GM21423 (cell line): ENCODE measurements at regions not wholly inside any gene's neighbourhood (a gene's known extent, or its start where the extent isn't known, plus 50 kb on each side); places are given as distances from the start of the nearest gene placed in this dataset.
"Not testable (repeated sequence)": the region's sequence is repeated elsewhere in the genome, so short reads cannot be mapped to it uniquely, and the experiment has no call there.

ENCODE experiments used
- ATAC-seq: cut with Tn5 transposase; IDR thresholded peaks from one replicate; pipeline ENCODE4 v1.9.1; 2021; ENCODE audit warnings: mild to moderate bottlenecking, moderate library complexity; ENCODE audit not compliant: unreplicated experiment

DNA sequence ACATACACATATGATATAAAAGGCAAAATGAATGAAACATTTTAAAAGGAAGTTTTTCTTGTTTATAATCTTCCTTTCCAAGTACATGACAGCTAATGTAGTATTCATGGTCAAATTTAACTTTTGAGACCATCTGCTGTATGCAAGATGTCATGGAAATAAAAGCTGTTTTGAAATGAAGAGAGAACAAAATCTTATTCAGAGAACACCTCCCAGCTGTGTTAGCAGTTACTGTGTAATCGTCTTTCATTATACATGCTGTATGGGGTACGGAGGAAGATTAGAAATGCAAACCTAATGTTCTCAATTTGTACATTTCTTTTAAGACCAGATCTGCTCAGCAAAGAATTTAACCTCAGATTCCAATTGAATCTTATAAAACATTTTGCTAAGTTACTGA lies 1182.3 kb downstream of the OTOL1 start:
- ATAC-seq, result no peak

DNA sequence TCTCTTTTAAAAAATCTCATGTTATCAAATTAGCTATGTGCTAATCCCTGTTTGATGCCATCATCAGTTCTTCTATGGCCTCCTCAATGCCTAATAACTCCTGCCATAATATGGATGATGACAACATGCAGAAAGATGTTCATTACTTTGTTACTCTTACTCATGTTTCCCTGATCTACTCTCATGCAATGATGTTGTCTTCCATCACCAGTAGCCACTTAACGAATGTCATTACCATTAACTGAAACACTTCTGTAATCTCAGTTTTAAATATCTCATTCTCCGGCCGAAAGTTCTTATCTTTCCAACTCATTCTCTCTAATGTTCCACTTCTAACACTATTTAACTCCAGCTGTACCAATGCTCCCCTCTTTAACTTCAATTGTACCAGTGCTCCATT lies 1187.7 kb downstream of the OTOL1 start:
- no peak for ATAC-seq

DNA sequence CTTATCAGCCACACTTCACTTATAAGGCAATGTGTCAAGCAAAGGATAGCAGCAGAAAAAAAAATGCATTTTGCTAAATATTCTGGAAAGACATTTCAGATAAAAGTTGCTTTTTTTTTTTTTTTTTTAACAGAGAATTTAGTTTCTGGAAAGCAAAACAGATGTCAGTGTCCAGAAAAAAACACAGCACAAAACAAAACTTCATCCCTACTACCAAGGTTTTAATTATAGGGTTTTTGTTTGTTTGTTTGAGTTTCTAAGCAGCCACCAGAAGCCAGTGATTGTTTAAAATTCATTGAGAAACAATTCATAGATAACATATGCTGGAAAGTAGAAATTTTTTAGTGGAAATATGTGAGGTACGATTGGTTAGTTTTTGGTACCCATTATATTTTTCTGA lies 1202.7 kb downstream of the OTOL1 start:
- ATAC-seq, result no peak

DNA sequence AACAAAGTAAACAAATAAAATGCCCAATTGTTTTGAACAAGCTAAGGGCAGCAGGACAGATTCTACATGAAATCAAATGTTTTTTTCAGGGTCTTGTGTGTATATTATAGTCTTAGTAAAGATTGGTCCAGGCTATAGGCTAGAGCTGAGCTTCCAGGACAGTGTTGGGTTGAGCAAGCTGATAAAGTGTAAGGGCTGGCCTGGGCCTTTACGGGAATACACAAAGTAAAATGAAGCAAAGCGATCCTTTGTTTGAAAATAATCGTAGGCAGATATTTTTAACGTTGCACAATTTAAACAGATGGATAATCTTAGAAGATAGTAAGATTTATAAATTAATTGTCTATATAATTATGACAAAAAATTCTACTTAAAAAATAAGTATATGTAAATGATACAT lies 1204.6 kb downstream of the OTOL1 start:
- ATAC-seq, result no peak

DNA sequence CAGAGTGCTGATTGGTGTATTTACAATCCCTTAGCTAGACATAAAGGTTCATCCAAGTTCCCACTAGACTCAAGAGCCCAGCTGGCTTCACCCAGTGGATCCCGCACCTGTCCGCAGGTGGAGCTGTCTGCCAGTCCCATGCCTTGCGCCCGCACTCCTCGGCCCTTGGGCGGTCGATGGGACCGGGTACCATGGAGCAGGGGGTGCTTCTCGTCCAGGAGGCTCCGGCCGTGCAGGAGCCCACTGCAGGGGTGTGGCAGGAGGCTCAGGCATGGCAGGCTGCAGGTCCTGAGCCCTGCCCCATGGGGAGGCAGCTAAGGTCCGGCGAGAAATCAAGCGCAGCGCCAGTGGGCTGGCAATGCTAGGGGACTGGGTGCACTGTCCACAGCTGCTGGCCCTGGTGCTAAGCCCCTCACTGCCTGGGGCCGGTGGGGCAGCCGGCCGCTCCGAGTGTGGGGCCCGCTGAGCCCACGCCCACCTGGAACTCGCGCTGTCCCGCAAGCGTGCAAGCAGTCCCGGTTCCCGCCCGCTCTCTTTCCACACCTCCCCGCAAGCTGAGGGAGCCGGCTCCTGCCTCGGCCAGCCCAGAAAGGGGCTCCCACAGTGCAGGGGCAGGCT lies 1206.3 kb downstream of the OTOL1 start:
- no peak for ATAC-seq

DNA sequence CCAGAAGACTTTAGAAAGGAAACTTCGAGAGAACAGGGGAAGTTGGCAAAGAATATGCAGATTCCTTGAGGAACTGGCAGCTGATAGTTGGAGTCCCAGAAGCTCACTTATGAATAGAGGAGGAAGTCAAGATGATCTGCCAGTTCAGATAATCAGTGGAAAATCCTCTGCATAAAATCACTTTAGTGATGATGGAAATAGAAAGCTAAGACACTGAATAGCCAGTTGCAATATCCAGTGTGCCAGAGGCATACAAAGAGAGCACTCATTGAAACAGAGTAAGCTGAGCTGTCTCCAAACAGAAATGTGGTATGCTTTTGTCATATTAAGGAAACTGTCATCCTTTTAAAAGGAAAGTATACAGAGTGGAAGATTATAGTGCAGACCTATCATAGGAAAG lies 1207.6 kb downstream of the OTOL1 start:
- ATAC-seq, result no peak

DNA sequence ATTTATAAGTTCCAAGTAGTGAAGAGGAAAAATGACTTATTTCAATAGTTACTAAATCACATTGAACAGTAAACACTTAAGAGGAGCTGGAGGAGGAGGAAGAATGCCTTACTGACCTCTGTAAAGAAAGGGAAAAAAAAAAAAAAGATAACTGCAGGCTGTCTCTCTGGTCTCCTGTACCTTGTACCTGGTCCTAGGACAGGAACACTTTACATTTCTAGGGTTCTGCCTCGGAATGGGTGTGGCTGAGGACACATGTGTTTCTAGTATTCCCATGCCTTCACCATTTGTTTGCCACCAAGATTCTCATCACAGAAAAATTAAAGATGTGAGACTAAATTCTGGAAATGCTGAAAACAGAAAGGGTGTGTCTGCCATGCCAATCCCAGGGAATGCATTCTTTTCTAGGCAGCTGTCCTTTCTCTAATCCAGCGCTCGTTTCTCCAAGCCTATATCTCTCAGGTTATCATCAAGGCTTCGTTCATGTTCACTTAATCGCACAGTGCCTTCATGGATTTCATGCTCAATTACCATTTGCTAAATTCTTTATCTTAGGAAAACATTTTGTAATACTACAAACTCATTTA lies 1208.3 kb downstream of the OTOL1 start:
- no peak for ATAC-seq

DNA sequence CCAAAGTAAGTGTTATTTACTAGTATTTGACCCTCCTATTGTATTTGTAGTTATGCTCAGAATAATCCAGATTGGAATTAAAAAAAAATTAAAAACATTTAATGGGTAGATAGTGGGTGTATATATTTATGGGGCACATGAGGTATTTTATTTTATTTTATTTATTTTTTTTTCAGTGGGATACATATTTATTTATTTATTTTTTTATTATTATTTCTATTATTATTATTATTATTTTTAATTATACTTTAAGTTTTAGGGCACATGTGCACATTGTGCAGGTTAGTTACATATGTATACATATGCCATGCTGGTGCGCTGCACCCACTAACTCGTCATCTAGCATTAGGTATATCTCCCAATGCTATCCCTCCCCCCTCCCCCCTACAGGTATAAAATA lies 1211.8 kb downstream of the OTOL1 start:
- not testable (repeated sequence) for ATAC-seq

DNA sequence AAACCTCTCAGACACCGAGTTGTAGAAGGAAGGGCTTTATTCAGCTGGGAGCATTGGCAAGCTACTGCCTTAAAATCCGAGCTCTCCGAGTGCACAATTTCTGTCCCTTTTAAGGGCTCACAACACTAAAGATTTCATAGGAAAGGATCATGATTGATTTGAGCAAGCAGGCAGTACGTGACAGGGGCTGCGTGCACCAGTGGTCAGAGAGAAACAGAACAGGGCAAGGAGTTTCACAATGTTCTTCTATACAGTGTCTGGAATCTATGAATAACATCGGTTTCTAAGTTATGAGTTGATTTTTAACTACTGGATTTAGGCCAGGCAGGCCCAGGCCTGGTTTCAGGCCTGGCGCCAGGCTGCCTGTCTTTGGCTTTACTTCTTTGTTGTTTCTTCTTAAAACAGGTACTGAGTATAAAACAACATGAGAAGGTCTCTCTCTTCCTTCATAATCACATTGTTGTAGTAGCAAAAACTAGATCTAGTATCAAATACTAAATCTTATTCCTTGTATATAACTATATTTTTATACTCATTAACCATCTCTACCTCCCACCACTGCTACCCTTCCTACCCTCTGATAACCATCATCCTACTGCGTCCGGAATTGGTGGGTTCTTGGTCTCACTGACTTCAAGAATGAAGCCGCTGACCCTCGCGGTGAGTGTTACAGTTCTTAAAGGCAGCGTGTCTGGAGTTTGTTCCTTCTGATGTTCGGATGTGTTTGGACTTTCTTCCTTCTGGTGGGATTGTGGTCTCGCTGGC lies 1212.5 kb downstream of the OTOL1 start:
- not testable (repeated sequence) for ATAC-seq

DNA sequence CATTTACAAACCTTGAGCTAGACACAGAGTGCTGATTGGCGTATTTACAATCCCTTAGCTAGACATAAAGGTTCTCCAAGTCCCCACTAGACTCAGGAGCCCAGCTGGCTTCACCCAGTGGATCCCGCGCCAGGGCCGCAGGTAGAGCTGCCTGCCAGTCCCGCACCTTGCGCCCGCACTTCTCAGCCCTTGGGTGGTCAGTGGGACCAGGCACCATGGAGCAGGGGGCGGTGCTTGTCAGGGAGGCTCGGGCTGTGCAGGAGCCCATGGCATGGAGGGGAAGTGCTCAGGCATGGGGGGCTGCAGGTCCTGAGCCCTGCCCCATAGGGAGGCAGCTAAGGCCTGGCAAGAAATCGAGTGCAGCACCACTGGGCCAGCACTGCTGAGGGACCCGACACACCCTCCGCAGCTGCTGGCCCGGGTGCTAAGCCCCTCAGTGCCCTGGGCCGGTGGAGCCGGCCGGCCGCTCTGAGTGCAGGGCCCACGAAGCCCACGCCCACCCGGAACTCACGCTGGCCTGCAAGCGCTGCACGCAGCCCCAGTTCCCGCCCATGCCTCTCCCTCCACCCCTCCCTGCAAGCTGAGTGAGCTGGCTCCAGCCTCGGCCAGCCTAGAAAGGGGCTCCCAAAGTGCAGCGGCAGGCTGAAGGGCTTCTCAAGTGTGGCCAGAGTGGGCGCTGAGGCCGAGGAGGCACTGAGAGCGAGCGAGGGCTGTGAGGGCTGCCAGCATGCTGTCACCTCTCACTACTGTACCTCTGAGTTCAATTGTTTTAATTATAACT lies 1213.9 kb downstream of the OTOL1 start:
- ATAC-seq, result no peak

DNA sequence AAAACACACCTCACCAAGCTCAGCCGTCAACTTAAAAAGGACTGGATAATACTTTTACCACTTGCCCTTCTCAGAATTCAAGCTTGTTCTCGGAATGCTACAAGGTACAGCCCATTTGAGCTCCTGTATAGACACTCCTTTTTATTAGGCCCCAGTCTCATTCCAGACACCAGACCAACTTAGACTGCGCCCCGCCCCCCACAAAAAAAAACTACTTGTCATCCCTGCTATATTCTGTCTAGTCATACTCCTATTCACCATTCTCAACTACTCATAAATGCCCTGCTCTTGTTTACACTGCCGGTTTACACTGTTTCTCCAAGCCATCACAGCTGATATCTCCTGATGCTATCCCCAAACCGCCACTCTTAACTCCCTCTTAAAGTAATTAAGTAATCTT lies 1220.5 kb downstream of the OTOL1 start:
- not testable (repeated sequence) for ATAC-seq

DNA sequence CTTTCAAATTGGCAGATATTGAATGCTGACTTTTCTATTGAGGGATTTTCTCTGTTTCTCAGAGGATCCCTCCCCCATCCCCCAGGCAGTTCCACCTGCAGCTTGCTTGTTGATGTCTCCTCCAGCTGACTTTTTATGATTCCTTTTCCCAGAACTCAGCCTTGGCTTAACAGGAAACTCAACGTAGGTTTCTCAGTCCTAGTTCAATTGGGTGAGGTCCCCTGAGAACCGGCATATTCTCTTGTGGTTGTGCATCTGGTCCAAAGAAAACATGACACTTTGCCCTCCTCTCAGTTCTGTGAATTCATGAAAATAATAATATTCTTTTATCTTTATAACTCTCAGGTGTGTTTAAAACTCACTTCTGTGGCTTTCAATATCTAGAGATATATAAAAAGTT lies 1222.1 kb downstream of the OTOL1 start:
- ATAC-seq, result no peak

DNA sequence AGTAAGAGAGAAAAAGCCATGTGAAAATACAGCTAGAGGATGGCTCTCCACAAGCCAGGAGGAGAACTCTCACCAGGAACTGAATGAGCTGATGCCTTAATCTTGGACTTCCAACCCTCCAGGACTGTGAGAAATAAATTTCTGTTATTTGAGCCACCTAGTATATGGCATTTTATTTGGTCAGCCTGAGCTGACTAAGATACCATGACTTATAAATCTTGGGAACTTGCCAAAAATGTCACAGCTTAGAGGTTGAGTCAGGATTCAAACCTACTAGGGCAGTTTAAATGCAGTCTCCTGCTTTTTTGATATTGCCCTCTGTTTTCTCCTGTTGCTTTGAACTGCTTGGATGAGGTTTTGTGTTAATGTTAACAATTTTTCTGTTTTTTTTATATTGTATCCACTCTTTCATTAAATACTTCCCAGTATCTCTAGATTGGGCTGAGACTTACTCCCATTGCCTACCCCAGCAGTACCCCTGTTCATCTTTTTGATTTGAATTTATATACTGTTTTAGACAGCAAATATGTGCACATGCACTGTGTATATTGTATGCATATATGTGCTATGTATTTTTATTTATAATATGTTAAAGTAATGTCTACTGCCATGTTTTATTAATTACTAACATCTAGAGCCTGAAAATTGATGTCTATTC lies 1223.2 kb downstream of the OTOL1 start:
- no peak for ATAC-seq

DNA sequence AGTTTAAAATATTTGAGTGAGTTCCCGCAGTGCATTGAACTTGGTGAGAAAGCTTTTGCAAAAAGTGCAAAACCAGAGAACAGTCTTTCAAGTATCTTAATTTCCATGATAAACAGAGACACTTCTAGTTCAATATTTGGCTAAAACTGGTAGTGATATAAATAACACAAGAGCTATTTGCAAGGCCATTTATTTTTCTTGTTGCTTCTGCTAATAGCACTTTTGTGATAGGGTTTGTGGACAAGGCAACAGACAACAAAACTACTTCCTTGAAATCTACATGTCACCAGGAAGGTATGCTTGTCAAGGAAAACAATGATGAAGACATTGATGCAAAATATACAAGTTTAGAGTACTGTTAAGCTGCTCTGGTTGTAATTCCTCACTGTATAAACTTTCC lies 1225.1 kb downstream of the OTOL1 start:
- no peak for ATAC-seq

DNA sequence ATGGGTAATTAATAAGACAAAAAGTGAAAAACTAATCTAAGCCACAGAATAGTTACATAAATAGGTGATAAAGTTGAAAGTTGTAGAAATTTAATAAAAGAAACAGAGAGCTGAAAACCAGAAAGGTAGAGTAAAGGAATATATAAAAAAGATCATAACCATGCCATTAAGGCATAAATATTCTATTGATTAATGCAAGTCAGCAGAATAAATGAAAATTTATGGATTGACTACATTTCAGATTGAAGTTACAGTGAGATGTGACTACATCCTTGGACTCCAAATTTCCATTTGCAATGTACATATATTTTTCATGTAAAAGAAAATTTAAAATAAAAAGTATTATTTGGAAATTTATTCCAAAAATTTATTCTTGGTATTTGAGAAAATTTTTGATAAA lies 1225.7 kb downstream of the OTOL1 start:
- no peak for ATAC-seq

DNA sequence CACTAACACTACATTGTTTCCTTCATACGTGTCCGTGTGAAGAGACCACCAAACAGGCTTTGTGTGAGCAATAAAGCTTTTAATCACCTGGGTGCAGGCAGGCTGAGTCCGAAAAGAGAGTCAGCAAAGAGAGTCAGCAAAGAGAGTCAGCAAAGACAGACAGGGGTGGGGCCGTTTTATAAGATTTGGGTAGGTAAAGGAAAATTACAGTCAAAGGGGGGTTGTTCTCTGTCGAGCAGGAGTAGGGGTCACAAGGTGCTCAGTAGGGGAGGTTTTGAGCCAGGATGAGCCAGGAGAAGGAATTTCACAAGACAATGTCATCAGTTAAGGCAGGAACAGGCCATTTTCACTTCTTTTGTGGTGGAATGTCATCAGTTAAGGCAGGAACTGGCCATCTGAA lies 1226.2 kb downstream of the OTOL1 start:
- not testable (repeated sequence) for ATAC-seq

DNA sequence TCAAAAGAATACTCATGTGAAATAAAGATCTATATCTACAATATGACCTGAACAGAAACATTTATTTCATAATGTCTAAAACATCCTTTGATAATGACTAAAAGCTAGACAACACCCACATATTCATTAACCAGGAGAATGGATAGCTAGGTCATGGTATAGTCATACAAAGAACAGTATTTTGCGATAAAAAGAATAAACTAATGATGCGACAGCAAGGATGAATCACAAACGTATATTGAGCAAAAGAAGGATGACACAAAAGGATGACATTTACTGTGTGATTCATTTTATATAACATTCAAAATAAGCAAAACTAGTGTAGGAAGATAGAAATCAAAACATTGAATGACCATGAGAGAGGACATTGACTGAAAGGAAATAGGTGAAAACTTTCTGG lies 1233.1 kb downstream of the OTOL1 start:
- ATAC-seq, result no peak

DNA sequence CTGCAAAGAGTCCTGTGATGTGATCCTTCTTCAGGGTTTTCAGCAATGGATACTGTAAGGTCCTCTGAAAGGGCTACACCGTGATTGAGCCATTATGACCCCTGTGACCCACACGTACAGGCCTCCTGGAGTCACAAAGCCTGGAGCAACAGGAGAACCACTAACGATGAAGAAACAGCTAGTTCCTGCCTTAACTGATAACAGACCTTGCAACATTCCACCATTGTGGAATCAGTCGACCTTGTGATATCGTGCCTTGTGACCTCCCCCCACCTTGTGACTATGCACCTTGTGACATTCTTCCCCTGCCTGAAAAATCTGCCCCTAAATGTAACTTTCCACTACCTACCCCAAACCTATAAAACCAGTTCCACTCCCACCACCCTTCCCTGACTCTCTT lies 1235.4 kb downstream of the OTOL1 start:
- not testable (repeated sequence) for ATAC-seq

DNA sequence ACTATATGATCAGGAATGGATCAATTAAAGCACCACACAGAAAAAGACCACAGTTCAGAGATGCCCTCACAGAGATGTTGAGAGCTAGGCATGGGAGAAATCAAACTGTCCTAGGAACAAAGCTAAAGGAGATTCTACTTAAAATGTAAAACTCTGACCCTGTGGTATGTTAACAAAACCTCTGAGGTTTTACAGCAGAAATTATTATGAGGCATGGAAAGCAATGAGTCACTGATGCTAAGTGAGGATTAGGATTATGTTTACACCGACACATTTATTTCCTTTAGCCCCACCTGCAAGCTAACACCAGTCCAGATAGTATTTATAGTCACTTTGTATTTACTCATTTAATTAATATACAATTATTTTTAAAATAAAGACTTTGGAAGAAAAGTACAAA lies 1242.2 kb downstream of the OTOL1 start:
- ATAC-seq, result no peak

DNA sequence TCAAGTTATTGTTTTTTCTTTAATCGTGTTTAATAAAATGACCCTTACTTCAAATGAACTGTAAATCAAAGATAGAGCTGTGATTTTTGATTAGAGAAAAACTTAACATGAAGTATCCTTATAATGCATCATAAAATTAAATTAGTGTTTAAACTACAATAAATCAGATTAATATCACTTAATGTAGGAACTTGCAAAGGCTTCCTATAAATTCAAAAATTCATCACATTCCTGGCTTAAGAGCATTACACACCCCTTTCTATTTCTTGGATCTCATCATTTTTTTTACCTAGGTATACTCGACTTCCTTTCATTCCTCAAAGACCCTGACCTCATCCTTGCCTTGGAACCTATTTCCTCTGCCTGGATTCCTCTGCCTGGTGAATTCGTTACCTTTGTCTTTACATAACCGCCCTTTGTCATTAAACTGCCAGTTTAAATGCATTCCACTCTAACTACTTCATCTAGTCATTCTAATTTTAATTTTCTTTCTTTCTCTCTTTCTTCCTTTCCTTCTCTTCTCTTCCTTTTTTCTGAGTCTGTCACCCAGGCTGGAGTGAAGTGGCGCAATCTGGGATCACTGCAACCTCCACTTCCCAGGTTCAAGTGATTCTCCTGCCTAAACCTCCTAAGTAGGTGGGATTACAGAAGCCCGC lies 1244.5 kb downstream of the OTOL1 start:
- no peak for ATAC-seq
